ENCODE measurements at regions not wholly inside any gene's neighbourhood (a gene's known extent, or its start where the extent isn't known, plus 50 kb on each side); places are given as distances from the start of the nearest gene placed in this dataset.

DNA sequence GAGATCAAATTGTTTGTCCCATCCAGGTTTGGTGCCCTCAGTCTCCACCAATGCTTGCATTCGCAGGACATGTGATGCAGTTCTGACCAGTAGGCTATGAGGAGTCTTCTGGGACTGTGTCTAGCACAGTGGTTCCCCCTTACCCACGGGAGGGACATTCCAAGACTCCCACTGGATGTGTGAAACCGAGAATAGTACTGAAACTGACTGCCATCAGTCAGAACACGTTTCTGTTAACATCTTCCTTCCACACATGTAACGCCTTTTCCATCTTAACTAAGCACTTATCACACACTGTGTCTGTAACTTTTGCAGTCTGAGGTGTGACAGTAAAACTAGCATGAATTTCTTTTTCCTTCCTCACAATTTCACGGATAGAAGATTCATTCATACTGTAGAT is 74.7 kb downstream of the PTTG1 start:
- TF ChIP-seq POLR2A (IDR thresholded peaks at IDR 0.05): no peak
- TF ChIP-seq, protein P1, sequence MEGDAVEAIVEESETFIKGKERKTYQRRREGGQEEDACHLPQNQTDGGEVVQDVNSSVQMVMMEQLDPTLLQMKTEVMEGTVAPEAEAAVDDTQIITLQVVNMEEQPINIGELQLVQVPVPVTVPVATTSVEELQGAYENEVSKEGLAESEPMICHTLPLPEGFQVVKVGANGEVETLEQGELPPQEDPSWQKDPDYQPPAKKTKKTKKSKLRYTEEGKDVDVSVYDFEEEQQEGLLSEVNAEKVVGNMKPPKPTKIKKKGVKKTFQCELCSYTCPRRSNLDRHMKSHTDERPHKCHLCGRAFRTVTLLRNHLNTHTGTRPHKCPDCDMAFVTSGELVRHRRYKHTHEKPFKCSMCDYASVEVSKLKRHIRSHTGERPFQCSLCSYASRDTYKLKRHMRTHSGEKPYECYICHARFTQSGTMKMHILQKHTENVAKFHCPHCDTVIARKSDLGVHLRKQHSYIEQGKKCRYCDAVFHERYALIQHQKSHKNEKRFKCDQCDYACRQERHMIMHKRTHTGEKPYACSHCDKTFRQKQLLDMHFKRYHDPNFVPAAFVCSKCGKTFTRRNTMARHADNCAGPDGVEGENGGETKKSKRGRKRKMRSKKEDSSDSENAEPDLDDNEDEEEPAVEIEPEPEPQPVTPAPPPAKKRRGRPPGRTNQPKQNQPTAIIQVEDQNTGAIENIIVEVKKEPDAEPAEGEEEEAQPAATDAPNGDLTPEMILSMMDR (IDR thresholded peaks at IDR 0.05): no peak
- no peak for TF ChIP-seq POLR2AphosphoS5 (IDR thresholded peaks at IDR 0.05)

Measured in prostate gland (tissue), 2 donors.